ENCODE measurements at regions not wholly inside any gene's neighbourhood (a gene's known extent, or its start where the extent isn't known, plus 50 kb on each side); places are given as distances from the start of the nearest gene placed in this dataset.

GRCh38 chr10:117654105-117654504 lies 111.6 kb downstream of the EMX2 start:
- POLR2A ChIA-PET: no interaction called here
- CTCF ChIA-PET: no interaction called here
- H3K27me3 ChIP-seq (ENCODE audit: control insufficient read depth, insufficient read depth, low read length): no peaks in the 10 kb centered on the region
- H3K4me3 ChIP-seq (ENCODE audit: low read depth, low read length): no peak overlapping the region
- H3K9me3 ChIP-seq (ENCODE audit: control insufficient read depth, insufficient read depth, low read length): peaks cover 8% of the 10 kb centered on the region; the same call in 1 of the 2 replicates
- no peak for DNase-seq (ENCODE audit: low read depth, low spot score)
- H3K27ac ChIP-seq (ENCODE audit: low read depth, low read length): no peak overlapping the region
- no peak for TF ChIP-seq CTCF (IDR thresholded peaks at IDR 0.05; ENCODE audit: low read depth, low read length)

- TF ChIP-seq CTCF (IDR thresholded peaks at IDR 0.05; ENCODE audit: low read depth, low read length): no peak
- Histone ChIP-seq H3K4me3 (ENCODE audit: low read depth, low read length) (no peak overlapping the region), H3K9me3 (ENCODE audit: control insufficient read depth, insufficient read depth, low read length) (peaks cover 10% of the 10 kb centered on the region; the same call in 1 of the 2 replicates), H3K27ac (ENCODE audit: low read depth, low read length) (no peak overlapping the region), H3K27me3 (ENCODE audit: control insufficient read depth, insufficient read depth, low read length) (no peaks in the 10 kb centered on the region)
- ChIA-PET POLR2A (no interaction called here), CTCF (no interaction called here)
- DNase-seq (ENCODE audit: low read depth, low spot score): no peak
Observed at GRCh38 chr10:117656385-117657367, 114.1 kb downstream of the EMX2 start.

GRCh38 chr10:117661316-117661715 lies 118.8 kb downstream of the EMX2 start:
- no peak for DNase-seq (ENCODE audit: low read depth, low spot score)
- ChIA-PET CTCF (no interaction called here), POLR2A (no interaction called here)
- H3K9me3 ChIP-seq (ENCODE audit: control insufficient read depth, insufficient read depth, low read length): peaks cover 19% of the 10 kb centered on the region
- TF ChIP-seq CTCF (IDR thresholded peaks at IDR 0.05; ENCODE audit: low read depth, low read length): no peak
- no peak overlapping the region for H3K4me3 ChIP-seq (ENCODE audit: low read depth, low read length)
- H3K27ac ChIP-seq (ENCODE audit: low read depth, low read length): no peak overlapping the region
- no peaks in the 10 kb centered on the region for H3K27me3 ChIP-seq (ENCODE audit: control insufficient read depth, insufficient read depth, low read length)

- H3K27ac ChIP-seq (ENCODE audit: low read depth, low read length): no peak overlapping the region
- ChIA-PET POLR2A (no interaction called here), CTCF (no interaction called here)
- TF ChIP-seq CTCF (IDR thresholded peaks at IDR 0.05; ENCODE audit: low read depth, low read length): no peak
- H3K27me3 ChIP-seq (ENCODE audit: control insufficient read depth, insufficient read depth, low read length): no peaks in the 10 kb centered on the region
- H3K9me3 ChIP-seq (ENCODE audit: control insufficient read depth, insufficient read depth, low read length): peaks cover 19% of the 10 kb centered on the region
- no peak overlapping the region for H3K4me3 ChIP-seq (ENCODE audit: low read depth, low read length)
- no peak for DNase-seq (ENCODE audit: low read depth, low spot score)
Observed at GRCh38 chr10:117662126-117662525, 119.6 kb downstream of the EMX2 start.

- no peak overlapping the region for H3K27ac ChIP-seq (ENCODE audit: low read depth, low read length)
- CTCF ChIA-PET: no interaction called here
- POLR2A ChIA-PET: no interaction called here
Observed at GRCh38 chr10:117662751-117663540, 120.4 kb downstream of the EMX2 start.

More at GRCh38 chr10:117662751-117663540, 120.4 kb downstream of the EMX2 start:
- DNase-seq (ENCODE audit: low read depth, low spot score): no peak
- no peak for TF ChIP-seq CTCF (IDR thresholded peaks at IDR 0.05; ENCODE audit: low read depth, low read length)
- peaks cover 23% of the 10 kb centered on the region for H3K9me3 ChIP-seq (ENCODE audit: control insufficient read depth, insufficient read depth, low read length)
- H3K4me3 ChIP-seq (ENCODE audit: low read depth, low read length): no peak overlapping the region
- no peaks in the 10 kb centered on the region for H3K27me3 ChIP-seq (ENCODE audit: control insufficient read depth, insufficient read depth, low read length)

Data from AG04450 (cell line).